Gastrocnemius medialis (tissue), 4 donors: ENCODE measurements at regions not wholly inside any gene's neighbourhood (a gene's known extent, or its start where the extent isn't known, plus 50 kb on each side); places are given as distances from the start of the nearest gene placed in this dataset.

Experiments used
- ATAC-seq, 2 donors: fragments of 150-250 bp; one replicate each; pipeline ENCODE4 v1.9.1; 2016
- DNase-seq, 2 donors: peaks; one replicate each; pipeline ENCODE4 v3.0.0-alpha.2; 2019
- H3K27ac ChIP-seq, 4 donors: fragments of 200-600 bp; sonication (generic); 1 replicate in 1 of 4; 2 replicates in 3 of 4; pipeline ENCODE4 v1.5.1; 2016 to 2018; ENCODE audit warnings: mild to moderate bottlenecking in 2 of 4, moderate library complexity in 1 of 4
- H3K27me3 ChIP-seq, 3 donors: fragments of 200-600 bp; sonication (generic) in 2 of 3; 1 replicate in 1 of 3; 2 replicates in 2 of 3; pipeline versions ENCODE4 v1.5.1 to v1.6.0; 2016 to 2019; ENCODE audit warnings: mild to moderate bottlenecking in 1 of 3, moderate library complexity in 1 of 3
- H3K36me3 ChIP-seq, 2 donors: fragments of 200-600 bp; sonication (generic) in 1 of 2; one replicate each; pipeline ENCODE4 v1.5.1; 2017 to 2018
- H3K4me1 ChIP-seq, 2 donors: fragments of 200-600 bp; sonication (generic) in 1 of 2; one replicate each; pipeline ENCODE4 v1.5.1; 2016 to 2017; ENCODE audit warnings: mild to moderate bottlenecking in 2 of 2
- H3K4me3 ChIP-seq, 4 donors: fragments of 200-600 bp; sonication (generic) in 3 of 4; 1 replicate in 1 of 4; 2 replicates in 3 of 4; pipeline ENCODE4 v1.5.1; 2016 to 2019; ENCODE audit warnings: mild to moderate bottlenecking in 2 of 4
- H3K9me3 ChIP-seq, 3 donors: fragments of 200-600 bp; sonication (generic) in 2 of 3; 1 replicate in 1 of 3; 2 replicates in 2 of 3; pipeline ENCODE4 v1.5.1; 2016 to 2019
- POLR2A ChIP-seq, 2 donors: fragments of 450-650 bp; IDR thresholded peaks; one replicate each; pipeline ENCODE4 v1.6.1; 2017; ENCODE audit warnings: antibody characterized with exemption in 2 of 2, mild to moderate bottlenecking in 2 of 2, moderate library complexity in 2 of 2
- in situ Hi-C, 4 donors: fragments of 200-750 bp; cut with MboI; loops; one replicate each; pipeline versions ENCODE4 v1.15.0 to v1.8.0; 2017; ENCODE audit warnings: low sequenced_read_pairs in 4 of 4
- intact Hi-C: fragments of 100-400 bp; cut with DNase I; formaldehyde crosslinking; loops from one replicate; pipeline ENCODE4 v1.15.1; 2023; ENCODE audit warnings: low total_unique reads
- TF ChIP-seq, protein P1 (sequence below), 5 experiments: fragments of 450-650 bp in 3 of 5; fragments of 200-600 bp in 2 of 5; sonication (generic) in 2 of 5; IDR thresholded peaks in 4 of 5; conservative IDR thresholded peaks in 1 of 5; 1 replicate in 4 of 5; 2 replicates in 1 of 5; pipeline ENCODE4 v1.5.1; 2016 to 2019; ENCODE audit warnings: antibody characterized with exemption in 5 of 5, mild to moderate bottlenecking in 3 of 5, moderate library complexity in 3 of 5

DNA sequence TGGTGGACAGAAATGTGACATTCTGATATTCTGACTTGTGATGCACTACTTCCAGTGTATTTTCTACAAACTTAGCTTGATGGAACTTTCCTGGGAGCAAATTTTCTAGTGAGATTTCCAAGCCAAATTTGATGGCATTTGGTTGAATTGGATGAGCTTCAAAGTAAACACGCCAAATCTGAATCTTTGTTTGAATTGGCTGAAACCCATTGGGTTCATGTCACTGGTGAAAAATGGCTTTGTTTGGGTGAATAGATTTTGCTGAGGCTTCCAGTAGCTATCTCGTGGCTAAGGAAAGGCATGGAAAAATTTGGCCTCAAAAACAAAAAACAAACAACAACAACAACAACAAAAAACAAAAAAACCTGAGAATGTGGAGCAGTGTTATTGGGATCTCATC, 271.1 kb upstream of the RPS23 start:
- Histone ChIP-seq H3K36me3 (no peaks in the 10 kb centered on the region), H3K9me3 (no peaks in the 10 kb centered on the region), H3K4me1 (no peaks in the 10 kb centered on the region), H3K4me3 (no peak overlapping the region), H3K27ac (no peak overlapping the region), H3K27me3 (no peaks in the 10 kb centered on the region)
- in situ Hi-C loops = no loop called here
- TF ChIP-seq POLR2A (IDR thresholded peaks at IDR 0.05) = no peak
- TF ChIP-seq, protein P1, sequence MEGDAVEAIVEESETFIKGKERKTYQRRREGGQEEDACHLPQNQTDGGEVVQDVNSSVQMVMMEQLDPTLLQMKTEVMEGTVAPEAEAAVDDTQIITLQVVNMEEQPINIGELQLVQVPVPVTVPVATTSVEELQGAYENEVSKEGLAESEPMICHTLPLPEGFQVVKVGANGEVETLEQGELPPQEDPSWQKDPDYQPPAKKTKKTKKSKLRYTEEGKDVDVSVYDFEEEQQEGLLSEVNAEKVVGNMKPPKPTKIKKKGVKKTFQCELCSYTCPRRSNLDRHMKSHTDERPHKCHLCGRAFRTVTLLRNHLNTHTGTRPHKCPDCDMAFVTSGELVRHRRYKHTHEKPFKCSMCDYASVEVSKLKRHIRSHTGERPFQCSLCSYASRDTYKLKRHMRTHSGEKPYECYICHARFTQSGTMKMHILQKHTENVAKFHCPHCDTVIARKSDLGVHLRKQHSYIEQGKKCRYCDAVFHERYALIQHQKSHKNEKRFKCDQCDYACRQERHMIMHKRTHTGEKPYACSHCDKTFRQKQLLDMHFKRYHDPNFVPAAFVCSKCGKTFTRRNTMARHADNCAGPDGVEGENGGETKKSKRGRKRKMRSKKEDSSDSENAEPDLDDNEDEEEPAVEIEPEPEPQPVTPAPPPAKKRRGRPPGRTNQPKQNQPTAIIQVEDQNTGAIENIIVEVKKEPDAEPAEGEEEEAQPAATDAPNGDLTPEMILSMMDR (IDR thresholded peaks at IDR 0.05 in 4 of 5, conservative IDR thresholded peaks at IDR 0.05 in 1 of 5) = no peak
- intact Hi-C loops = no loop called here
- DNase-seq (no peak), ATAC-seq (no peak)

DNA sequence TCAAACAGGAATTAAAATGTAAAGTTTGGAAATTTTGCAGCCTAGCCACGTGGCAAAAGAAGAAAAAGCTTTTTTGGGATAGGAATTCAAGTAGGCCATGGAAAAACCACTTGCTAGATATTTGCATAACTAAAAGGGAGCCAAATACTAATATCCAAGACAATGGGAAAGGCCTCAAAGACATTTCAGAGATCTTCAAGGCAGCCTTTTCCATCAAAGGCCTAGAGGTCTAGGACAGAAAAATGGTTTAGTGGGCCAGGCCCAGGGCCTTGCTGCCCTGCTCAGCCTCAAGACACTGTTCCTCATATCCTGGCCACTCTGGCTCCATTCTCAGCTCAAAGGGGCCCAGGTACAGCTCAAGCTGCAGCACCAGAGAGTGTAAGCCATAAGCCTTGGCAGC, 265.9 kb upstream of the RPS23 start:
- no peaks in the 10 kb centered on the region for H3K9me3 ChIP-seq
- TF ChIP-seq POLR2A (IDR thresholded peaks at IDR 0.05) = no peak
- TF ChIP-seq, protein P1 (IDR thresholded peaks at IDR 0.05 in 4 of 5, conservative IDR thresholded peaks at IDR 0.05 in 1 of 5) = no peak
- H3K27ac ChIP-seq = no peak overlapping the region
- H3K36me3 ChIP-seq = no peaks in the 10 kb centered on the region
- intact Hi-C loops (no loop called here), in situ Hi-C loops (no loop called here)
- no peak overlapping the region for H3K4me3 ChIP-seq
- ATAC-seq (no peak), DNase-seq (no peak)
- no peaks in the 10 kb centered on the region for H3K27me3 ChIP-seq
- no peaks in the 10 kb centered on the region for H3K4me1 ChIP-seq

GRCh38 chr5:82540301-82540700, 262.1 kb upstream of the RPS23 start:
- Histone ChIP-seq H3K9me3 (no peaks in the 10 kb centered on the region), H3K27ac (no peak overlapping the region), H3K4me1 (no peaks in the 10 kb centered on the region), H3K27me3 (no peaks in the 10 kb centered on the region), H3K36me3 (no peaks in the 10 kb centered on the region), H3K4me3 (no peak overlapping the region)
- no peak for ATAC-seq
- intact Hi-C loops = no loop called here
- in situ Hi-C loops = no loop called here
- DNase-seq = no peak
- no peak for TF ChIP-seq POLR2A (IDR thresholded peaks at IDR 0.05)
- TF ChIP-seq, protein P1 (IDR thresholded peaks at IDR 0.05 in 4 of 5, conservative IDR thresholded peaks at IDR 0.05 in 1 of 5) = no peak

DNA sequence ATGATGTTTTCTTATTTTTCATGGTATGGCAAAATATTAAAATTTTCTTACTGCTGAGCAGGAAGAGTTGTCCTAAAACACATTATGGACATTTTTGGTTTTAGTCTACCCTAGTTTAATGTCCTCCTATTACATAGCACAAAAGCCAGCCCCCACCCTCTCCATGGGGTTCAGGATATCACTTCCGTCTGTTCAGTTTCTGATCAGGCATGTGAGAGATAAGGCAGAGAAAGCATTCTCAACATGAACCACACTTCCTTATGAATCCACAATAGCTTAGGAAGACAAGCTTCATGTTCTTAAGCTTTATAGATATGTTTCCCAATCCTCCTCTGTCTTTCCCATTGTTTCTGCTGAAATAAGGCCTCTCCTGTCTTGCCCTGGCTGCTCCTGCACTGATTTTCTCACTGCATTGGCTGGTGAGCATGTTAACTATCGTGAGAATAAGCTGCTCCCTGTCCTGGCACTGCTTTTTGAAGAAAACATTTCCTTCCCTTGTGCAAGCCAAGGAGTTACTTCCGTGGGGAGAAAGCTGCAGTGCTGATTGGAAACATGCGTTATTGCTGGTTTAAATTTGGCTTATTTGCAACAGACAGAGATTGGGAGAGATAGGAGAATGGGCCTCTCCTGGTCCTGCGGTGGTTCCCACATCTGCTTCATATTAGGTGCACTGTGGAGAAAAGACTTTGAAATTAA, 260.3 kb upstream of the RPS23 start:
- no peak for DNase-seq
- H3K9me3 ChIP-seq = no peaks in the 10 kb centered on the region
- H3K4me3 ChIP-seq = no peak overlapping the region
- H3K27ac ChIP-seq = no peak overlapping the region
- H3K36me3 ChIP-seq = no peaks in the 10 kb centered on the region
- TF ChIP-seq, protein P1 (IDR thresholded peaks at IDR 0.05 in 4 of 5, conservative IDR thresholded peaks at IDR 0.05 in 1 of 5) = no peak
- TF ChIP-seq POLR2A (IDR thresholded peaks at IDR 0.05) = no peak
- H3K4me1 ChIP-seq = no peaks in the 10 kb centered on the region
- intact Hi-C loops (no loop called here), in situ Hi-C loops (no loop called here)
- no peak for ATAC-seq
- no peaks in the 10 kb centered on the region for H3K27me3 ChIP-seq
